KMS-11 (cell line): ENCODE measurements at regions not wholly inside any gene's neighbourhood (a gene's known extent, or its start where the extent isn't known, plus 50 kb on each side); places are given as distances from the start of the nearest gene placed in this dataset.

Experiments used
- H2AFZ ChIP-seq: fragments of 200-600 bp; sonication (generic); 2 replicates; pipeline ENCODE4 v1.6.1; 2016; ENCODE audit warnings: antibody characterized with exemption, mixed run types, low read depth
- H3K27ac ChIP-seq: fragments of 200-600 bp; sonication (generic); 2 replicates; pipeline ENCODE4 v1.6.1; 2016; ENCODE audit warnings: mild to moderate bottlenecking, mixed run types
- H3K27me3 ChIP-seq: fragments of 200-600 bp; sonication (generic); 2 replicates; pipeline ENCODE4 v1.6.1; 2017; ENCODE audit warnings: mild to moderate bottlenecking, low read depth, mixed run types, moderate library complexity; ENCODE audit not compliant: insufficient read depth
- H3K36me3 ChIP-seq: fragments of 200-600 bp; sonication (generic); 2 replicates; pipeline ENCODE4 v1.6.1; 2017; ENCODE audit warnings: mild to moderate bottlenecking, mixed run types; ENCODE audit not compliant: insufficient read depth
- H3K4me1 ChIP-seq: fragments of 200-600 bp; sonication (generic); 2 replicates; pipeline ENCODE4 v1.6.1; 2016; ENCODE audit warnings: mild to moderate bottlenecking, low read depth, mixed run types; ENCODE audit not compliant: poor library complexity, severe bottlenecking
- H3K4me2 ChIP-seq: fragments of 200-600 bp; sonication (generic); 2 replicates; pipeline ENCODE4 v1.7.0; 2016; ENCODE audit warnings: mild to moderate bottlenecking, mixed run types
- H3K4me3 ChIP-seq: fragments of 200-600 bp; sonication (generic); IDR thresholded peaks from 2 replicates; pipeline ENCODE4 v1.6.1; 2017; ENCODE audit warnings: low read depth, low read length, mixed read lengths; ENCODE audit not compliant: insufficient read depth
- H3K79me2 ChIP-seq: fragments of 200-600 bp; sonication (generic); 2 replicates; pipeline ENCODE4 v1.6.1; 2016; ENCODE audit warnings: low read depth, mixed run types; ENCODE audit not compliant: insufficient read depth
- H3K9ac ChIP-seq: fragments of 200-600 bp; sonication (generic); 2 replicates; pipeline ENCODE4 v1.6.1; 2016; ENCODE audit warnings: mild to moderate bottlenecking, mixed run types
- H4K20me1 ChIP-seq: fragments of 200-600 bp; sonication (generic); 2 replicates; pipeline ENCODE4 v1.6.1; 2016; ENCODE audit warnings: mild to moderate bottlenecking, mixed run types; ENCODE audit not compliant: insufficient read depth
- TF ChIP-seq, protein P1 (sequence below): fragments of 200-600 bp; sonication (generic); conservative IDR thresholded peaks from 2 replicates; pipeline ENCODE4 v1.6.1; 2017; ENCODE audit warnings: low read depth, mild to moderate bottlenecking, antibody characterized with exemption, low read length, moderate library complexity, mixed read lengths

DNA sequence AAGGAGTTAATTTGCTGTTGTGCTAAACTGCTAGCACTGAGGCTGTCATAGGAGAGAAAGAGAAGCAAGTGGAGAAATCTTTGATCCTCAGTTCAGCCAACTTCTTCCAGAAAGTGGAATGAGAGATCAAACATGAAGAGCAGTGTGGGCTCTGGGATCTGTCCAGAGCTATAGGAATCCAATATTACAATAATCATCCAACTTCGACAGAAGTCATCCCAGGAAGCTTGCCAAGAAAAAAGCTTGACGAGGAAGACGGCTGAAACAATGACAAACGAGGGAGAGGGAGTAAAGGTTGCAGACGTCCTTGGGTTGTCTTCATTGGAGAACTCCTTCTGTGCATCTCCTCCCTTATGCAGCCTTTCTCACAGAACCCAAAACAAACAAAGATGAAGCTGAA, 496.2 kb downstream of the INSC start:
- no peaks in the 10 kb centered on the region for H3K4me1 ChIP-seq
- H4K20me1 ChIP-seq = no peaks in the 10 kb centered on the region
- H3K4me2 ChIP-seq = no peak overlapping the region
- H3K4me3 ChIP-seq = no peak overlapping the region
- H3K9ac ChIP-seq = no peak overlapping the region
- TF ChIP-seq, protein P1, sequence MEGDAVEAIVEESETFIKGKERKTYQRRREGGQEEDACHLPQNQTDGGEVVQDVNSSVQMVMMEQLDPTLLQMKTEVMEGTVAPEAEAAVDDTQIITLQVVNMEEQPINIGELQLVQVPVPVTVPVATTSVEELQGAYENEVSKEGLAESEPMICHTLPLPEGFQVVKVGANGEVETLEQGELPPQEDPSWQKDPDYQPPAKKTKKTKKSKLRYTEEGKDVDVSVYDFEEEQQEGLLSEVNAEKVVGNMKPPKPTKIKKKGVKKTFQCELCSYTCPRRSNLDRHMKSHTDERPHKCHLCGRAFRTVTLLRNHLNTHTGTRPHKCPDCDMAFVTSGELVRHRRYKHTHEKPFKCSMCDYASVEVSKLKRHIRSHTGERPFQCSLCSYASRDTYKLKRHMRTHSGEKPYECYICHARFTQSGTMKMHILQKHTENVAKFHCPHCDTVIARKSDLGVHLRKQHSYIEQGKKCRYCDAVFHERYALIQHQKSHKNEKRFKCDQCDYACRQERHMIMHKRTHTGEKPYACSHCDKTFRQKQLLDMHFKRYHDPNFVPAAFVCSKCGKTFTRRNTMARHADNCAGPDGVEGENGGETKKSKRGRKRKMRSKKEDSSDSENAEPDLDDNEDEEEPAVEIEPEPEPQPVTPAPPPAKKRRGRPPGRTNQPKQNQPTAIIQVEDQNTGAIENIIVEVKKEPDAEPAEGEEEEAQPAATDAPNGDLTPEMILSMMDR = no peak
- no peak overlapping the region for H3K27ac ChIP-seq
- H3K27me3 ChIP-seq = no peaks in the 10 kb centered on the region
- no peak overlapping the region for H2AFZ ChIP-seq
- no peaks in the 10 kb centered on the region for H3K79me2 ChIP-seq
- H3K36me3 ChIP-seq = no peaks in the 10 kb centered on the region

DNA sequence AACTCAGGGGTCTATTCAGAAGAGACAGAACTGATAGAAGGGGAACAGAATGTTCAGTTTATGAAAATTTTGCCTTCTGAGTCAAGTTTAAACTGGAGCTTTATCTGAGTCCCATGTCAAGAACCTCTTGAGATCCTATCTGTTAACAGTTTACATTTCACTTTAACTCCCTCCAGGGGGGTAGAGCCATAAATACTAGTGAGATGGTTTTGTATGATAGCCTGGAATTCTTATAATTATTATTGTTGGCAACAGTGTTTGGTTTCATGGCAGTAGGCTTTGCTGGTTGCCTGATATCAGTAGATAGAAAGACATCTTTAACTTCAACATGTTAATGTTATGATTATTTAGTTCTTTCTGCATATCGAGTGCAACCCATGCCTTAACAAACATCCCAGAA, 498.5 kb downstream of the INSC start:
- Histone ChIP-seq H2AFZ (no peak overlapping the region), H3K27me3 (no peaks in the 10 kb centered on the region), H3K27ac (no peak overlapping the region), H3K9ac (no peak overlapping the region), H3K4me2 (no peak overlapping the region), H3K79me2 (no peaks in the 10 kb centered on the region), H4K20me1 (no peaks in the 10 kb centered on the region), H3K36me3 (no peaks in the 10 kb centered on the region), H3K4me1 (no peaks in the 10 kb centered on the region), H3K4me3 (no peak overlapping the region)
- TF ChIP-seq, protein P1 = no peak

DNA sequence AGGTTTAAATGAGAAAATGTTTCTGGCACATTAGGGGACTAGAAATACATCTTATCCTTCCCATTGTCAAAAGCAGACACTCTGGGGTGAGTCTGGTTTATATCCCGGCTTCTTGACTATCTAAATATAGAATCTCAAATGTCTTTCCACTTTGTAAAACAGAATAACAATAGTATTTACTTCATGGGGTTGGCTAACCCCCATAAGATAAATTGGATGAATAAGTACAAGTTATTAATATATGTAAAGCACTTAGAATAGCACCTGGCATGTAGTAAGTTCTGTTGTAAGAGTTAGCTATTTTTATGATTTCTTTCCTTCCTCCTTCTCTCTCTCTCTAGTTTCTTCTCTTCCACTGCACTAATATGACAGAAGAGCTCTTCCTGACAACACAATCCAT, 499.1 kb downstream of the INSC start:
- Histone ChIP-seq H4K20me1 (no peaks in the 10 kb centered on the region), H3K9ac (no peak overlapping the region), H2AFZ (no peak overlapping the region), H3K79me2 (no peaks in the 10 kb centered on the region), H3K4me2 (no peak overlapping the region), H3K27ac (no peak overlapping the region), H3K4me3 (no peak overlapping the region), H3K4me1 (no peaks in the 10 kb centered on the region), H3K27me3 (no peaks in the 10 kb centered on the region), H3K36me3 (no peaks in the 10 kb centered on the region)
- TF ChIP-seq, protein P1 = no peak

DNA sequence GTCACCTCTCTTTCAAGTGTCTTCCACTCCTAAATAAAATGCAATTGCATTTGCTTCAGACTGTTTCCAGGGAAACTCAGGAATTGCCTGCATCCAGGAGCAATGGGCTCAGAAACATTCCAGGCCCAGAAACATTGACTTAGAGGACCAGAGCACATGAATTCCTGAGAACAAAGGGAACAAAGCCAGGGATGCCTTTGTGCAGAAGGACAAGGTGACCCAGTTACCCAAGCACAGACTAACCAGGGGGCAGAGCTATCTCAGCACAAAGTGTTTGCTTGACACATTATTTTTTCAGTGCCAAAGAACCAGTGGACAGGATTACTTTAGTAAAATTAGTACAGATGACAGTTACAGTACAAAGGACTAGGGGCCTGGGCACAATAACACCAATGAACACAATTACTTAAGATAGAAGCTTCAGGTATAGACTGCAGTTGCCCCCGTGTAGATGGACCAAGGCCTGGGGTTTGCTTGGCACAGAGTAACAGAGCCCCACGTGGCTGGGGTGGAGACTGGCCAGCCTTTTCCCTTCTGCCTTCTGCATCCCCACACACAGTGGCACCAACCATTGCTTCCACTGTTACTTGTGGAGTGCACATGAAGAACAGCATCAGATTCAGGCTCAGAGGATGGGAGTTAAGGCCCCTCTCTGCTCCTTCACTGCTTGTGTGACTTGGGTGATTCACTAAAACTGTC, 500.8 kb downstream of the INSC start:
- TF ChIP-seq, protein P1 = no peak
- no peak overlapping the region for H3K4me2 ChIP-seq
- H3K9ac ChIP-seq = no peak overlapping the region
- no peaks in the 10 kb centered on the region for H3K79me2 ChIP-seq
- H3K36me3 ChIP-seq = no peaks in the 10 kb centered on the region
- no peak overlapping the region for H2AFZ ChIP-seq
- no peaks in the 10 kb centered on the region for H3K27me3 ChIP-seq
- H4K20me1 ChIP-seq = no peaks in the 10 kb centered on the region
- H3K4me1 ChIP-seq = no peaks in the 10 kb centered on the region
- no peak overlapping the region for H3K27ac ChIP-seq
- no peak overlapping the region for H3K4me3 ChIP-seq
